ENCODE measurements at regions not wholly inside any gene's neighbourhood (a gene's known extent, or its start where the extent isn't known, plus 50 kb on each side); places are given as distances from the start of the nearest gene placed in this dataset.

- TF ChIP-seq ZNF274 (IDR thresholded peaks at IDR 0.05; ENCODE audit: low read depth, low read length) (no peak), SUZ12 (IDR thresholded peaks at IDR 0.05; ENCODE audit: extremely low read depth, insufficient read depth, insufficient read length) (no peak)
These were observed 229.2 kb downstream of the ANAPC1 start for GRCh38 chr2:111654829-111655228.

Data from NT2/D1 (cell line).